Midbrain (tissue), 1 donor: ENCODE measurements at regions not wholly inside any gene's neighbourhood (a gene's known extent, or its start where the extent isn't known, plus 50 kb on each side); places are given as distances from the start of the nearest gene placed in this dataset.

Source experiments
- DNase-seq: peaks from one replicate; lab custom pipeline; 2025; lab: John Stamatoyannopoulos, UW

DNA sequence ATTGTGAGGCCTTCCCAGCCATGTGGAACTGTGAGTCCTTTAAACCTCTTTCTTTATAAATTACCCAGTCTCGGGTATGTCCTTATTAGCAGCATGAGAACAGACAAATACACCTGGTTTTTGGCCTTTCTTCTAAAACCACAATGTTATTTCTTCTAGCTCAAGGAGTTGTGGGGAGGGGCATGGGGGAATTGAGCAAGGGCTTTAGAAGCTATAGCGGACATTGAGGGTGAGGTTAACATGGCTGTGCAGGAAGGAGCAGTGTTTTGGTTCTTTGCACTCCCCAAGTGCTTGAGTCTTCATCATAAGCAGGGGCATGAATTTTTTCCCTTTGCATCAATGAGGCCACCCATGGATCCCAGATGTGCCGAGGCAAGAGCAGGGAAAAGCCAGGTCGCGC, 86.8 kb downstream of the SPRING1 start:
- DNase-seq = no peak

DNA sequence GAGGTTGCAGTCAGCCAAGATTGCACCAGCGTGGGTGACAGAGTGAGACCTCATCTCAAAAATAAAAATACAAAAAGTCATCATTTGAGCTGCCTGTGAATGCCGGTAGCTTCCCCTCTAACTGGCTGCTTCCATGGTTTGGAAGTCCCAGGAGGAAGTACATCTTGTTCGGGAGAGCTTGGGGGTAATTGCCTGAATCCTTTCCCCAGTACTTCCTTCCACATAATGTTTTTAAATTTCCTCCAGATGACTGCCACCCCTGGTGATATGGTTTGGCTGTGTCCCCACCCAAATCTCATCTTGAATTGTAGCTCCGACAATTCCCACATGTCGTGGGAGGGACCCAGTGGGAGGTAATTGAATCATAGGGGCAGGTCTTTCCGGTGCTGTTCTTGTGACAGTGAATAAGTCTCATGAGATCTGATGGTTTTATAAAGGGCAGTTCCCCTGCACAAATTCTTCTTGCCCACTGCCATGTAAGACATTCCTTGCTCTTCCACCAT, 87.2 kb downstream of the SPRING1 start:
- no peak for DNase-seq

DNA sequence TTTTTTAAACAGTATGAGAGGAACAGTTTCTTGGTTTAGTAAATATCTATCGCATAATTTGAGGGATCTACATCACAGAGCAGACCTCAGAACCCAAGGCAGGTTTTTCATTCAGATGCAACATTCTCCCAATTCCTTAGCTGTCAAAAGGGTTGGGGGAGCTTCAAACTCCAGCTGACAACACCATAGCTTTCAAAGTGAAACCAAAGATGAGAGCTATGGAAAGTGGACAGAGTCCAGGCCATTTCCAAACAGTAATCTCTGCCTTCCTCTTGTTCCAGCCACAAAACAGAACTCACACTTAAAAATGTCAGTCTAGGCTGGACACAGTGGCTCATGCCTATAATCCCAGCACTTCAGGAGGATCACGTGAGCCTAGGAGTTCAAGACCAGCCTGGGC, 87.8 kb downstream of the SPRING1 start:
- DNase-seq = no peak

DNA sequence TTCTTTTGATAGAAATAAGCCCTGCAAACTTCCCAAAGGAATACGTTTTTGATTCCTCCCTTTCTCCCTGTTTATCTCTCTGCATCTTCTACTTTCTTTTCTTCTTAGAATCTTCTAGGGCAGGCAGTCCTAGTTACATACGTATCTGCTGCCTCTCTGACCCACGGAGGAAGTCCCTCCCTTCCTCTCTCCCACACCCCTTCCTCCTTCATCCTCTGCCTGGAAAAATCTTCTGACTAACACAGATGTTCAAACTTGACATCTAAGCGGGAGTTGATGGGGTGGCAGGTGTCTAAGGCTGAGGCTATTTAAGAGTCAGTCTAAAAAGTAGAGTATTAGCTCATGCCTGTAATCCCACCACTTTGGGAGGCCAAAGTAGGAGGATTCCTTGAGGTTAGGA, 88.6 kb downstream of the MAP1LC3B2 start:
- no peak for DNase-seq

GRCh38 chr12:116646901-116647300, 87.7 kb downstream of the MAP1LC3B2 start:
- DNase-seq = no peak

GRCh38 chr12:116644806-116645205, 85.6 kb downstream of the MAP1LC3B2 start:
- DNase-seq = no peak

DNA sequence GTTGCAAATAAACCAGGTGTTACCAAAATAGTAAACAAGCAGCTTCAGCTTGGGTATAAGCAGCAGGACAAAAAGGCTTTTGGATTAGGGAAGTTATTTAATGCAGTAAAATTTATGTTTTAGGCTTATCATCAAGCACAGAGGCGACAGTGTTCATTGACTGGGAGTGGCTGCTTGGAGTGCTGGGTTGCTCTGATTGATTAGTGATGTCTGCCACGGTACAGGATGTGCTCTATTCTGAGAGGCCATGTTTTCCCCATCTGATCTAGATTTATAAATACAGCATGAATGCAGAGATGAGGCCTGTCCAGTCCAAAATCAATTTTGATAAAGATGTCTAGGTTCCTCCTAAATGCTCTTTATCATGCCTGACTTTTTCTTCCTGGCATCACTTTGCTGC, 83.5 kb downstream of the MAP1LC3B2 start:
- no peak for DNase-seq

- DNase-seq = no peak
These were observed 82.9 kb downstream of the MAP1LC3B2 start for GRCh38 chr12:116642106-116642505.

DNA sequence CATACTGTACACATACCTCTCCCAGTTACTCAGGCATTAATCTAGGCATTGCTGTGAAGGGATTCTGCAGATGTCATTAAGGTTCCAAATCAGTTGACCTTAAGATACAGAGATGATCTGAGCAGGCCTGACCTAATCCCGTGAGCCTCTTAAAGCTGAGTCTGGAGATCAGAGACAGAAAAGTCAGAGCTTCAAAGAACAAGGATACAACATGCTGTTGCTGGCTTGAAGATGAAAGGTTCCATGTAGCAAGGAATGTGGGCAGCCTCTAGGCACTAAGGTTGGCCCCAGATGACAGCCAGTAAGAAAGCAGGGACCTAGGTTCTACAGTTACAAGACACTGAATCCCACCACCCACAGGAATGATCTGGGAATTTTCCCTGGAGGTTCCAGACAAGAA, 81.1 kb downstream of the MAP1LC3B2 start:
- no peak for DNase-seq

DNA sequence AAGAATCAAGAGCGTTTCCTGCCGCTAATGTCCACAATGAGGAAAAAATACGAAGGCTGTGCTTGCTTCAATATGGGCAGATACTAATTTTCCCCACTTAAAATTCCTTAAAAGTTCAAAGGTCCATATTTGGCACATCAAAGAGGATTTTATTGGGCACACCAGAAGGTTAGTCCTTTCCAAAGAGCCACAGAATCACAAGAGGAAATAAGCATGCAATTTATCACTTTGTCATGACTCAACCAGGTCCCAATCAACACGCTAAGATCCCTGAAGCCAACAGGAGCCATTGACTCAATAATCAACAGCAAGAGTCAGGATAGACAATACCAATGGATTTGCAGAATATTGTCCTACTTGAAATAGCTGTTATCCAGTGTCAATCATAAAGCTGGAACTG, 80.6 kb downstream of the MAP1LC3B2 start:
- no peak for DNase-seq

DNA sequence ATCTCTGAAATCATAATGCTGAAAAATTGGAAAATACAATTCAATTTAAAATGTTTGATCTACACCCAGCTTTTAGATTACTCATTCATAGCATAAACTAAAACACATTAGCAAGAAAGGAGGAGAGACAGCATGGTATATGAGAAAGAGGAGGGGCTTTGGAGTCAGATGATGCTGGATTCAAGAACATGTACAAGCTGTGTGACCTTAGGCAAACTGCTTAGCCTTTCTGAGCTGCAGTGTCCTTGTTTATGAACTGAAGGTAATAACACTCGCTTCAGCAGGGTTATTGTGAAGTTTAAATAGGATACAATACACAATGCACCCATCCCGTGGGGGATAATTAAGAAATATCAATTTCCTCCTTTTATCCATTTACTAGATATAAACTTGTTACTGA, 79.2 kb downstream of the MAP1LC3B2 start:
- no peak for DNase-seq

GRCh38 chr12:116637589-116638150, 78.5 kb downstream of the MAP1LC3B2 start:
- no peak for DNase-seq

DNA sequence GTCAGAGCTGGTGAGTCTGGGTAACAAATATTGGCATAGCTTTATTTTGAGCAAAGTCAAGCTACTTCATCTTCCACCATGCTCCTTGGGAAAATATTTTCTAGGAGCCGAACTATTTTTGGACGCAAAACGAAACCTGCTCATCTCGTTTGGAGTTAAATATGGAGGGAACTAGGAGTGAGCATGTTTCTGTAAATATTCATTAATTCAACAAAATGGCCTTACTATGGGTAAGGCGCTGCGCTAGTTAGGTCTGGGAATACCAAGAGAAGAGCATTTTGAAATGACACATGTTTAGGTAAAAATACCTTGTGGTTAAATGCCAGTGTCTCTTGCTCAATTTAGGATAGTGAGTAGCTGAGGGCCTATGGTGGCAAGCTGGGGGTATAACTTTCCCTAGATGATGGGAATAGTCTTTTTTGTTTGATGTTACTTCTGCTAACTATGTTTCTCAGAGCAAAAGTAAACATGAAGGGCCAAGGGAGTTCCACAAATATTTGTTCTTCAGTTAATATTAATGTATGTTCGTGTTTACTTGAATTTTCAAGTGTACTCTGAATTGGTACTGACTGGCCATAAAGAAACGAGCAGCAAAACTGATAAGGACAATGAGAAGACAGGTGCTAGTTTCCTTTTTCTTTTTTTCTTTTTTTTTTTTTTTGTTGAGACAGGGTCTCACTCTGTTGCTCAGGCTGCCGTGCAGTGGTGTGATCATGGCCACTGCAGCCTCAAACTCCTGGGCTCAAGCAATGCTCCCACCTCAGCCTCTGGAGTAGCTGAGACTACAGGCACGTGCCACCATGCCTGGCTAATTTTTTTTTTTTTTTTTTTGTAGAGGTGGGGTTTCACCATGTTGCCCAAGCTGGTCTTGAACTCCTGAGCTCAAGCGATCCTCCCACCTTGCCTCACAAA, 77.7 kb downstream of the MAP1LC3B2 start:
- no peak for DNase-seq

DNA sequence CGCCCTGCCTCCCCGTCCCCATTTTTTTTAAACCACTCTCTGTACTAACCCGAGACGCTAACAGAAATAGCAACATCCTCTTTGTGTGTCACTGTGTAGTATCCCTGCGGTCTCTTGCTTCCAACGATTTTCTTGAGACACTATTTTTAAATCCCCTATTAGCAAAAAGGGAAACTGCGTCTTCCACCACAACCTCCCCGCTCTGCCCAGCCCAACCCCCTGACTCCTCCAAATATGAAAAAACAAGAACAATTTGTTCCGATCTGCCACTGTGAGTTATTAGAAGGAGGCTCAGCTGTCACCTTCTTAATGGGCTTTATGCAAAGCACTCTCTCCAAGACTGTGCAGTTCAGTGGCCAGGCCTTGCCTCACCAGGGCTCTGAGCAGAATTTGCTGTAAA, 76.3 kb downstream of the MAP1LC3B2 start:
- no peak for DNase-seq

GRCh38 chr12:116633476-116633875, 74.3 kb downstream of the MAP1LC3B2 start:
- no peak for DNase-seq

DNA sequence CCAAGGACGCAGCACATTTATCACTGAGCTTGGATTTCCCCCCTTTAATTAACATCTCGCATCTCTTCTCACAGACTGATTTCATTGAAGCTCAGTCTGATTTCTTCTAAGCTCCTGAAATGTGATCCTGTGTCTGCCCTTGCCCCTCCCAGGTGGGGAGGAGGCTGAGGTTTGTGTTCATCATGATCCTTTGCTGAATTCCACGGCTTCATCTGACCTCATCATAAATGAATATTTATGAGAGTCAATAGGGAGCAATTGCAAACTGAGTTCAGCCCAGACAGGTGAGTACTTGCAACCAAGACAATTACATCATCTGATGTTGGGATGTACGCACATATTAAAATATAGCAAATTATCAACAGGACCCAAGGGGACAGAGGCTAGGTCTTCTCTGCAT, 72.4 kb downstream of the MAP1LC3B2 start:
- no peak for DNase-seq

GRCh38 chr12:116630762-116631161, 71.6 kb downstream of the MAP1LC3B2 start:
- DNase-seq = no peak

- no peak for DNase-seq
These were observed 70.3 kb downstream of the MAP1LC3B2 start for GRCh38 chr12:116629480-116629879.

GRCh38 chr12:116628989-116629388, 69.8 kb downstream of the MAP1LC3B2 start:
- DNase-seq = no peak

DNA sequence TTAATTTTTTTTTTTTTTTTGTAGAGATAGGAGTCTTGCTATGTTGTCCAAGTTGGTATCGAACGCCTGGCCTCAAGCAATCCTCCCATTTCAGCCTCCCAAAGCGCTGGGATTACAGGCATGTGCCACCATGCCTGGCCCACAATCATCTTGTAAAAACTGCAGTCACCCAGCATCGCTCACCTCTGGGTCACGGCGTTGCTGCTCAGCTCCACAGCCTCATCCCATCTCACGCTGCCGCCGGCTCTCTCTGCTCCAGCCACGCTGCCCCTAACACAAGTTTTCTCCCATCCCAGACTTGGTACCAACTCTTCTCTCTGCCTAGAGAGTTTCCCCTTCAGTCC, 69.2 kb downstream of the MAP1LC3B2 start:
- no peak for DNase-seq
